AG10803 (cell line): ENCODE measurements at regions not wholly inside any gene's neighbourhood (a gene's known extent, or its start where the extent isn't known, plus 50 kb on each side); places are given as distances from the start of the nearest gene placed in this dataset.

ENCODE experiments used
- DNase-seq: peaks from one replicate; pipeline ENCODE4 v3.0.0; 2010; ENCODE audit warnings: low read depth
- H3K4me3 ChIP-seq: 2 replicates; pipeline ENCODE4 v1.5.1; 2011; ENCODE audit warnings: mild to moderate bottlenecking, low read length, control low read depth
- CTCF ChIP-seq: conservative IDR thresholded peaks from 2 replicates; pipeline ENCODE4 v1.5.1; 2011; ENCODE audit warnings: mild to moderate bottlenecking, low read length, control low read depth, inconsistent platforms

GRCh38 chr2:121131375-121131774 is 153.6 kb downstream of the TFCP2L1 start:
- TF ChIP-seq CTCF = no peak
- DNase-seq = no peak
- H3K4me3 ChIP-seq = no peak overlapping the region

GRCh38 chr2:121132054-121132761 is 152.8 kb downstream of the TFCP2L1 start:
- H3K4me3 ChIP-seq = no peak overlapping the region
- no peak for DNase-seq
- TF ChIP-seq CTCF = no peak

- H3K4me3 ChIP-seq = no peak overlapping the region
- DNase-seq = no peak
- no peak for TF ChIP-seq CTCF
Observed at GRCh38 chr2:121132762-121133107, 152.3 kb downstream of the TFCP2L1 start.

- no peak overlapping the region for H3K4me3 ChIP-seq
- no peak for DNase-seq
- no peak for TF ChIP-seq CTCF
Observed at GRCh38 chr2:121133551-121134319, 151.3 kb downstream of the TFCP2L1 start.

- H3K4me3 ChIP-seq = no peak overlapping the region
- no peak for TF ChIP-seq CTCF
- no peak for DNase-seq
Observed at GRCh38 chr2:121134728-121135127, 150.3 kb downstream of the TFCP2L1 start.

GRCh38 chr2:121135168-121135853 is 149.7 kb downstream of the TFCP2L1 start:
- DNase-seq = no peak
- H3K4me3 ChIP-seq = no peak overlapping the region

More at GRCh38 chr2:121135168-121135853, 149.7 kb downstream of the TFCP2L1 start:
- TF ChIP-seq CTCF = no peak
